Smooth muscle cell (in vitro differentiated cells): ENCODE measurements at regions not wholly inside any gene's neighbourhood (a gene's known extent, or its start where the extent isn't known, plus 50 kb on each side); places are given as distances from the start of the nearest gene placed in this dataset.

Experiments
- DNase-seq: peaks from one replicate; lab custom pipeline; 2025; ENCODE audit not compliant: unreplicated experiment; lab: John Stamatoyannopoulos, UW
- H2AFZ ChIP-seq: fragments of 200-600 bp; sonication (generic); 2 replicates; pipeline ENCODE4 v1.6.0; 2016; ENCODE audit warnings: antibody characterized with exemption, low read depth, mild to moderate bottlenecking
- H3F3A ChIP-seq: fragments of 200-600 bp; sonication (generic); 2 replicates; pipeline ENCODE4 v1.6.0; 2017; ENCODE audit warnings: antibody characterized with exemption, low read depth
- H3K27ac ChIP-seq: fragments of 200-600 bp; sonication (generic); 2 replicates; pipeline ENCODE4 v1.5.1; 2016; ENCODE audit warnings: low read depth, mild to moderate bottlenecking
- H3K27me3 ChIP-seq: fragments of 200-600 bp; sonication (generic); 2 replicates; pipeline ENCODE4 v1.6.1; 2016; ENCODE audit warnings: low read depth, mild to moderate bottlenecking
- H3K36me3 ChIP-seq: fragments of 200-600 bp; sonication (generic); 2 replicates; pipeline ENCODE4 v1.5.1; 2016; ENCODE audit warnings: low read depth
- H3K4me1 ChIP-seq: fragments of 200-600 bp; sonication (generic); 2 replicates; pipeline ENCODE4 v1.5.1; 2016; ENCODE audit warnings: low read depth
- H3K4me2 ChIP-seq: fragments of 200-600 bp; sonication (generic); 2 replicates; pipeline ENCODE4 v1.6.0; 2016; ENCODE audit warnings: mild to moderate bottlenecking
- H3K4me3 ChIP-seq: fragments of 200-600 bp; sonication (generic); 2 replicates; pipeline ENCODE4 v1.5.1; 2016; ENCODE audit warnings: mild to moderate bottlenecking
- H3K79me2 ChIP-seq: fragments of 200-600 bp; sonication (generic); 2 replicates; pipeline ENCODE4 v1.6.0; 2016; ENCODE audit warnings: low read depth, mild to moderate bottlenecking
- H3K9ac ChIP-seq: fragments of 200-600 bp; sonication (generic); 2 replicates; pipeline ENCODE4 v1.6.0; 2016; ENCODE audit warnings: low read depth
- H3K9me3 ChIP-seq: fragments of 200-600 bp; sonication (generic); replicated peaks from 2 replicates; pipeline ENCODE4 v1.5.1; 2016; ENCODE audit warnings: low read depth
- H4K20me1 ChIP-seq: fragments of 200-600 bp; sonication (generic); 2 replicates; pipeline ENCODE4 v1.6.0; 2016; ENCODE audit warnings: low read depth
- CTCF ChIP-seq: fragments of 200-600 bp; sonication (generic); IDR thresholded peaks from 2 replicates; pipeline ENCODE4 v1.5.1; 2017; ENCODE audit warnings: borderline replicate concordance, mild to moderate bottlenecking, antibody characterized with exemption; ENCODE audit not compliant: insufficient read depth, poor library complexity, severe bottlenecking
- WGBS: methylation state at CpG from one replicate; pipeline ENCODE4 v1.1.7; 2016; ENCODE audit warnings: low lambda C conversion rate; 5-methylcytosine and 5-hydroxymethylcytosine counted together

- 96% methylated on average over 5 of the region's 5 CpGs for WGBS
- no peaks in the 10 kb centered on the region for H3K9me3 ChIP-seq
These were observed 196.3 kb downstream of the SNX10 start for GRCh38 chr7:26487780-26488515.

GRCh38 chr7:26489391-26489790 is 197.7 kb downstream of the SNX10 start:
- Histone ChIP-seq H3K36me3 (no peaks in the 10 kb centered on the region), H4K20me1 (no peaks in the 10 kb centered on the region), H3K4me3 (no peak overlapping the region), H3K4me1 (peaks cover 9% of the 10 kb centered on the region), H3K4me2 (peak overlapping the region; percentile 13), H2AFZ (no peak overlapping the region), H3K79me2 (no peaks in the 10 kb centered on the region), H3K9me3 (no peaks in the 10 kb centered on the region), H3K27me3 (no peaks in the 10 kb centered on the region), H3K27ac (no peak overlapping the region), H3F3A (peaks cover 9% of the 10 kb centered on the region), H3K9ac (no peak overlapping the region)
- no peak for TF ChIP-seq CTCF
- WGBS = 38% methylated on average over 1 of the region's 1 CpG
- DNase-seq = no peak

More at GRCh38 chr7:26487780-26488515, 196.3 kb downstream of the SNX10 start:
- Histone ChIP-seq H3K4me3 (no peak overlapping the region), H3K79me2 (no peaks in the 10 kb centered on the region), H2AFZ (no peak overlapping the region), H4K20me1 (no peaks in the 10 kb centered on the region), H3K27me3 (no peaks in the 10 kb centered on the region), H3F3A (peaks cover 9% of the 10 kb centered on the region), H3K36me3 (no peaks in the 10 kb centered on the region), H3K4me1 (peaks cover 9% of the 10 kb centered on the region), H3K4me2 (no peak overlapping the region), H3K9ac (no peak overlapping the region), H3K27ac (no peak overlapping the region)
- no peak for TF ChIP-seq CTCF
- no peak for DNase-seq

- peak overlapping the region; percentile 3 for H3K27ac ChIP-seq
- H3K9ac ChIP-seq = no peak overlapping the region
- DNase-seq = no peak
- H3K36me3 ChIP-seq = no peaks in the 10 kb centered on the region
- no peak overlapping the region for H2AFZ ChIP-seq
- 62% methylated on average over 7 of the region's 7 CpGs for WGBS
- peaks cover 9% of the 10 kb centered on the region for H3K4me1 ChIP-seq
- H3K4me3 ChIP-seq = no peak overlapping the region
- no peaks in the 10 kb centered on the region for H3K9me3 ChIP-seq
- TF ChIP-seq CTCF = no peak
- peaks cover 9% of the 10 kb centered on the region for H3F3A ChIP-seq
- peak overlapping the region; percentile 47 for H3K4me2 ChIP-seq
- no peaks in the 10 kb centered on the region for H3K27me3 ChIP-seq
- H3K79me2 ChIP-seq = no peaks in the 10 kb centered on the region
- H4K20me1 ChIP-seq = no peaks in the 10 kb centered on the region
These were observed 198.4 kb downstream of the SNX10 start for GRCh38 chr7:26489906-26490639.
